ENCODE measurements at regions not wholly inside any gene's neighbourhood (a gene's known extent, or its start where the extent isn't known, plus 50 kb on each side); places are given as distances from the start of the nearest gene placed in this dataset.
"Not testable (repeated sequence)": the region's sequence is repeated elsewhere in the genome, so short reads cannot be mapped to it uniquely, and the experiment has no call there.

DNA sequence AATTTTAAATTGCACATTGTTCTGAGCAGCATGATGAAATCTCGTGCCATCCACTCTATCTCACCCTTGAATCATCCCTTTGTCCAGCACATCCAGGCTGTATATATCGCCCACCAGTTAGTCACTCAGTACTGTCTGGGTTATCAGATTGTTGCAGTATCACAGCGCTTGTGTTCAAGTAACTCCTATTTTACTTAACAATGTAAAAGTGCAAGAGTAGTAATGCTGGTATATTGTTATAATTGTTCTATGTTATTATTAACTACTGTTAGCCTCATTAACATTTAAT, 82.8 kb upstream of the NBPF26 start:
- TF ChIP-seq, protein P1, sequence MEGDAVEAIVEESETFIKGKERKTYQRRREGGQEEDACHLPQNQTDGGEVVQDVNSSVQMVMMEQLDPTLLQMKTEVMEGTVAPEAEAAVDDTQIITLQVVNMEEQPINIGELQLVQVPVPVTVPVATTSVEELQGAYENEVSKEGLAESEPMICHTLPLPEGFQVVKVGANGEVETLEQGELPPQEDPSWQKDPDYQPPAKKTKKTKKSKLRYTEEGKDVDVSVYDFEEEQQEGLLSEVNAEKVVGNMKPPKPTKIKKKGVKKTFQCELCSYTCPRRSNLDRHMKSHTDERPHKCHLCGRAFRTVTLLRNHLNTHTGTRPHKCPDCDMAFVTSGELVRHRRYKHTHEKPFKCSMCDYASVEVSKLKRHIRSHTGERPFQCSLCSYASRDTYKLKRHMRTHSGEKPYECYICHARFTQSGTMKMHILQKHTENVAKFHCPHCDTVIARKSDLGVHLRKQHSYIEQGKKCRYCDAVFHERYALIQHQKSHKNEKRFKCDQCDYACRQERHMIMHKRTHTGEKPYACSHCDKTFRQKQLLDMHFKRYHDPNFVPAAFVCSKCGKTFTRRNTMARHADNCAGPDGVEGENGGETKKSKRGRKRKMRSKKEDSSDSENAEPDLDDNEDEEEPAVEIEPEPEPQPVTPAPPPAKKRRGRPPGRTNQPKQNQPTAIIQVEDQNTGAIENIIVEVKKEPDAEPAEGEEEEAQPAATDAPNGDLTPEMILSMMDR (IDR thresholded peaks at IDR 0.05; ENCODE audit: extremely low read depth in 1 of 2, insufficient read depth in 1 of 2, low read depth in 1 of 2, low read length in 2 of 2) = not testable (repeated sequence)
- TF ChIP-seq POLR2AphosphoS5 (IDR thresholded peaks at IDR 0.05; ENCODE audit: insufficient read depth, low read depth, low read length); POLR2A (IDR thresholded peaks at IDR 0.05; ENCODE audit: low read depth, low read length); EZH2 (IDR thresholded peaks at IDR 0.05; ENCODE audit: borderline replicate concordance, low read depth, low read length, severe bottlenecking); MYC (IDR thresholded peaks at IDR 0.05; ENCODE audit: low read depth, low read length): not testable (repeated sequence)
- TF ChIP-seq, protein P2, sequence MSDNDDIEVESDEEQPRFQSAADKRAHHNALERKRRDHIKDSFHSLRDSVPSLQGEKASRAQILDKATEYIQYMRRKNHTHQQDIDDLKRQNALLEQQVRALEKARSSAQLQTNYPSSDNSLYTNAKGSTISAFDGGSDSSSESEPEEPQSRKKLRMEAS (IDR thresholded peaks at IDR 0.05; ENCODE audit: insufficient read depth, insufficient read length) = not testable (repeated sequence)
